ENCODE measurements at regions not wholly inside any gene's neighbourhood (a gene's known extent, or its start where the extent isn't known, plus 50 kb on each side); places are given as distances from the start of the nearest gene placed in this dataset.

DNA sequence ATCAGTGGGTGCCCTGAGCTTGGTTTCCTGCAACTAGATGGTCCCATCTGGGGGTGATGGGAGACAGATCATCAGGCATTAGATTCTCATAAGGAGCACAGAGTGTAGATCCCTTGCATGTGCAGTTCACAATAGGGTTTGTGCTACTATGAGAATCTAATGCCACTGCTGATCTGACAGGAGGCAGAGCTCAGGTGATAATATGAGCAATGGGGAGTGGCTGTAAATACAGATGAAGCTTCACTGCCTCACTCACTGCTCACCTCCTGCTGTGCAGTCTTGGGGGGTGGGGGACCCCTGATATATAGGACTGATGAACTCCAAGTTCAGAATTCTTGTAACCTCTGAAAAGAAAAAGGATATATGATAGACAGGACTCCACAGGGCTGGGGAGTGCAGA lies 108.0 kb downstream of the RIN2 start:
- TF ChIP-seq, protein P1, sequence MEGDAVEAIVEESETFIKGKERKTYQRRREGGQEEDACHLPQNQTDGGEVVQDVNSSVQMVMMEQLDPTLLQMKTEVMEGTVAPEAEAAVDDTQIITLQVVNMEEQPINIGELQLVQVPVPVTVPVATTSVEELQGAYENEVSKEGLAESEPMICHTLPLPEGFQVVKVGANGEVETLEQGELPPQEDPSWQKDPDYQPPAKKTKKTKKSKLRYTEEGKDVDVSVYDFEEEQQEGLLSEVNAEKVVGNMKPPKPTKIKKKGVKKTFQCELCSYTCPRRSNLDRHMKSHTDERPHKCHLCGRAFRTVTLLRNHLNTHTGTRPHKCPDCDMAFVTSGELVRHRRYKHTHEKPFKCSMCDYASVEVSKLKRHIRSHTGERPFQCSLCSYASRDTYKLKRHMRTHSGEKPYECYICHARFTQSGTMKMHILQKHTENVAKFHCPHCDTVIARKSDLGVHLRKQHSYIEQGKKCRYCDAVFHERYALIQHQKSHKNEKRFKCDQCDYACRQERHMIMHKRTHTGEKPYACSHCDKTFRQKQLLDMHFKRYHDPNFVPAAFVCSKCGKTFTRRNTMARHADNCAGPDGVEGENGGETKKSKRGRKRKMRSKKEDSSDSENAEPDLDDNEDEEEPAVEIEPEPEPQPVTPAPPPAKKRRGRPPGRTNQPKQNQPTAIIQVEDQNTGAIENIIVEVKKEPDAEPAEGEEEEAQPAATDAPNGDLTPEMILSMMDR (IDR thresholded peaks at IDR 0.05; ENCODE audit: insufficient read depth, low read depth, low read length): no peak
- TF ChIP-seq EZH2 (IDR thresholded peaks at IDR 0.05; ENCODE audit: insufficient read depth, low read length): no peak
